NB4 (cell line): ENCODE measurements at regions not wholly inside any gene's neighbourhood (a gene's known extent, or its start where the extent isn't known, plus 50 kb on each side); places are given as distances from the start of the nearest gene placed in this dataset.

Experiments used
- CTCF ChIP-seq: IDR thresholded peaks from one replicate; pipeline ENCODE4 v1.5.1; 2012; ENCODE audit warnings: low read depth, low read length
- MAX ChIP-seq: IDR thresholded peaks from 2 replicates; pipeline ENCODE4 v1.6.1; 2011; ENCODE audit warnings: low read depth, low read length
- MYC ChIP-seq: IDR thresholded peaks from 2 replicates; pipeline ENCODE4 v1.6.1; 2011; ENCODE audit warnings: low read depth, low read length

GRCh38 chr5:3904584-3904983, 309.0 kb downstream of the IRX1 start:
- TF ChIP-seq MAX (no peak), CTCF (no peak), MYC (no peak)
